Keratinocyte (primary cell): ENCODE measurements at regions not wholly inside any gene's neighbourhood (a gene's known extent, or its start where the extent isn't known, plus 50 kb on each side); places are given as distances from the start of the nearest gene placed in this dataset.

ENCODE experiments used
- EZH2 ChIP-seq: IDR thresholded peaks from one replicate; pipeline ENCODE4 v1.6.1; 2012; ENCODE audit warnings: inconsistent platforms, mild to moderate bottlenecking, low read length, moderate library complexity
- TF ChIP-seq, protein P1 (sequence below), 3 experiments: IDR thresholded peaks in 1 of 3; conservative IDR thresholded peaks in 1 of 3; optimal IDR thresholded peaks in 1 of 3; 2 replicates in 2 of 3; 3 replicates in 1 of 3; pipeline versions ENCODE3 to v1.5.1; 2011; ENCODE audit warnings: low read length in 3 of 3, mild to moderate bottlenecking in 3 of 3, moderate library complexity in 2 of 3, control low read depth in 1 of 3, inconsistent platforms in 1 of 3; ENCODE audit not compliant: insufficient read depth in 2 of 3; ENCODE audit errors: extremely low read depth in 1 of 3

- TF ChIP-seq EZH2, result no peak
- TF ChIP-seq, protein P1, sequence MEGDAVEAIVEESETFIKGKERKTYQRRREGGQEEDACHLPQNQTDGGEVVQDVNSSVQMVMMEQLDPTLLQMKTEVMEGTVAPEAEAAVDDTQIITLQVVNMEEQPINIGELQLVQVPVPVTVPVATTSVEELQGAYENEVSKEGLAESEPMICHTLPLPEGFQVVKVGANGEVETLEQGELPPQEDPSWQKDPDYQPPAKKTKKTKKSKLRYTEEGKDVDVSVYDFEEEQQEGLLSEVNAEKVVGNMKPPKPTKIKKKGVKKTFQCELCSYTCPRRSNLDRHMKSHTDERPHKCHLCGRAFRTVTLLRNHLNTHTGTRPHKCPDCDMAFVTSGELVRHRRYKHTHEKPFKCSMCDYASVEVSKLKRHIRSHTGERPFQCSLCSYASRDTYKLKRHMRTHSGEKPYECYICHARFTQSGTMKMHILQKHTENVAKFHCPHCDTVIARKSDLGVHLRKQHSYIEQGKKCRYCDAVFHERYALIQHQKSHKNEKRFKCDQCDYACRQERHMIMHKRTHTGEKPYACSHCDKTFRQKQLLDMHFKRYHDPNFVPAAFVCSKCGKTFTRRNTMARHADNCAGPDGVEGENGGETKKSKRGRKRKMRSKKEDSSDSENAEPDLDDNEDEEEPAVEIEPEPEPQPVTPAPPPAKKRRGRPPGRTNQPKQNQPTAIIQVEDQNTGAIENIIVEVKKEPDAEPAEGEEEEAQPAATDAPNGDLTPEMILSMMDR (optimal IDR thresholded peaks at IDR 0.05 in 1 of 3, IDR thresholded peaks at IDR 0.05 in 1 of 3, conservative IDR thresholded peaks at IDR 0.05 in 1 of 3; ENCODE audit: extremely low read depth in 1 of 3, insufficient read depth in 2 of 3, low read length in 3 of 3), result no peak
Measured at GRCh38 chr2:56889738-56890137, 705.9 kb downstream of the CCDC85A start.
